Nephron progenitor cell (in vitro differentiated cells): ENCODE measurements at regions not wholly inside any gene's neighbourhood (a gene's known extent, or its start where the extent isn't known, plus 50 kb on each side); places are given as distances from the start of the nearest gene placed in this dataset.
"Not testable (repeated sequence)": the region's sequence is repeated elsewhere in the genome, so short reads cannot be mapped to it uniquely, and the experiment has no call there.

Experiments
- DNase-seq: peaks from one replicate; pipeline ENCODE4 v3.0.0; 2021
- H3K27ac Mint-ChIP-seq: 2 replicates; pipeline ENCODE4 v1.8.0; 2021; ENCODE audit warnings: mild to moderate bottlenecking, moderate library complexity, mixed read lengths
- H3K27me3 Mint-ChIP-seq: 2 replicates; pipeline ENCODE4 v1.8.0; 2021; ENCODE audit warnings: mild to moderate bottlenecking, low read depth, mixed read lengths; ENCODE audit not compliant: poor library complexity
- H3K36me3 Mint-ChIP-seq: 2 replicates; pipeline ENCODE4 v1.8.0; 2021; ENCODE audit warnings: low read depth, mixed read lengths
- H3K4me1 Mint-ChIP-seq: 2 replicates; pipeline ENCODE4 v1.8.0; 2021; ENCODE audit warnings: mixed read lengths
- H3K4me3 Mint-ChIP-seq: 2 replicates; pipeline ENCODE4 v1.8.0; 2021; ENCODE audit warnings: mild to moderate bottlenecking, moderate library complexity, mixed read lengths
- H3K9me3 Mint-ChIP-seq: 2 replicates; pipeline ENCODE4 v1.8.0; 2021; ENCODE audit warnings: mild to moderate bottlenecking, moderate library complexity, mixed read lengths
- TF ChIP-seq, protein P1 (sequence below): fragments of 200-600 bp; sonication (generic); IDR thresholded peaks from 2 replicates; pipeline ENCODE4 v1.5.0; 2021; ENCODE audit warnings: antibody characterized with exemption

DNA sequence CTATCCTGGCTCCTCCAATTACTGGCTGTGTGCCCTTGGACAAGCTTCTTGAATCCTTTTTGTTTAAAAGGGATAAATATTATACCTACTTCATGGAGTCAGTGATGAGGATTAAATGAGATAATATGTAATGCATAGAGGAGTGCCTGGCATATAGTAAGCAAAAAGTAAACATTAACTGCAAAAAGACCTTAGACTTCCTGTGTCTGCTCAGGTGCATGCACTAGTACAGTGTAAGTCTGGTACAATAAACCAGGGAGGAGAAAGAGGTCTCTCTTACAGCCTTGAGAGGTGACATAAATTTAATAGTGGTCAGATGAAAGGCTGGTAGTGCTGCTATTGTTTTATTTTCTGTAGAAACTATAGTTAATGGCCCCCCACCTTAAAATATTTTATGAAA, 305.2 kb upstream of the MIS18BP1 start:
- Mint-ChIP-seq H3K27ac (no peak overlapping the region), H3K27me3 (no peaks in the 10 kb centered on the region), H3K9me3 (no peaks in the 10 kb centered on the region), H3K4me1 (peaks cover 10% of the 10 kb centered on the region), H3K4me3 (no peak overlapping the region), H3K36me3 (no peaks in the 10 kb centered on the region)
- DNase-seq = no peak
- TF ChIP-seq, protein P1, sequence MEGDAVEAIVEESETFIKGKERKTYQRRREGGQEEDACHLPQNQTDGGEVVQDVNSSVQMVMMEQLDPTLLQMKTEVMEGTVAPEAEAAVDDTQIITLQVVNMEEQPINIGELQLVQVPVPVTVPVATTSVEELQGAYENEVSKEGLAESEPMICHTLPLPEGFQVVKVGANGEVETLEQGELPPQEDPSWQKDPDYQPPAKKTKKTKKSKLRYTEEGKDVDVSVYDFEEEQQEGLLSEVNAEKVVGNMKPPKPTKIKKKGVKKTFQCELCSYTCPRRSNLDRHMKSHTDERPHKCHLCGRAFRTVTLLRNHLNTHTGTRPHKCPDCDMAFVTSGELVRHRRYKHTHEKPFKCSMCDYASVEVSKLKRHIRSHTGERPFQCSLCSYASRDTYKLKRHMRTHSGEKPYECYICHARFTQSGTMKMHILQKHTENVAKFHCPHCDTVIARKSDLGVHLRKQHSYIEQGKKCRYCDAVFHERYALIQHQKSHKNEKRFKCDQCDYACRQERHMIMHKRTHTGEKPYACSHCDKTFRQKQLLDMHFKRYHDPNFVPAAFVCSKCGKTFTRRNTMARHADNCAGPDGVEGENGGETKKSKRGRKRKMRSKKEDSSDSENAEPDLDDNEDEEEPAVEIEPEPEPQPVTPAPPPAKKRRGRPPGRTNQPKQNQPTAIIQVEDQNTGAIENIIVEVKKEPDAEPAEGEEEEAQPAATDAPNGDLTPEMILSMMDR = no peak

DNA sequence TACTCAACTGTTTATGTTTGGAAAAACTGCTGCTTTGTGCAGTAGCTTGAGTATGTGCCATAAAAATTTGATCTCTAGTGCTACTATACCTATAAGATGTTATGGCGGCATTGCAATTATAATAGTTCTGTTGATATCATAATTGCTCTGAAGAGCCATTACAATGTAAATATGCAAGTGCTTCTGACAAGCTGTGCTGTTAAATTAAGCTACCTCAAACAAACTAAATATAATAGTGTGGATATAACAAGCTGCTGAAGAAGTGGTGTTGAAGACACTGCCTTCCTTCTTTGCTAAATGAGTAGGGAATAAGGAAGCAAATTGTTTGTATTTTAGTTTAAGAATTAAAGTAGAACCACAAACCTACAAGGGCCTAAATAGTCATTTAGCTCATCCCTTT, 301.0 kb upstream of the MIS18BP1 start:
- H3K27me3 Mint-ChIP-seq = no peaks in the 10 kb centered on the region
- no peak for DNase-seq
- TF ChIP-seq, protein P1 = no peak
- H3K36me3 Mint-ChIP-seq = peaks cover 11% of the 10 kb centered on the region
- peaks cover 34% of the 10 kb centered on the region for H3K9me3 Mint-ChIP-seq
- peaks cover 22% of the 10 kb centered on the region for H3K4me1 Mint-ChIP-seq
- no peak overlapping the region for H3K4me3 Mint-ChIP-seq
- H3K27ac Mint-ChIP-seq = no peak overlapping the region

DNA sequence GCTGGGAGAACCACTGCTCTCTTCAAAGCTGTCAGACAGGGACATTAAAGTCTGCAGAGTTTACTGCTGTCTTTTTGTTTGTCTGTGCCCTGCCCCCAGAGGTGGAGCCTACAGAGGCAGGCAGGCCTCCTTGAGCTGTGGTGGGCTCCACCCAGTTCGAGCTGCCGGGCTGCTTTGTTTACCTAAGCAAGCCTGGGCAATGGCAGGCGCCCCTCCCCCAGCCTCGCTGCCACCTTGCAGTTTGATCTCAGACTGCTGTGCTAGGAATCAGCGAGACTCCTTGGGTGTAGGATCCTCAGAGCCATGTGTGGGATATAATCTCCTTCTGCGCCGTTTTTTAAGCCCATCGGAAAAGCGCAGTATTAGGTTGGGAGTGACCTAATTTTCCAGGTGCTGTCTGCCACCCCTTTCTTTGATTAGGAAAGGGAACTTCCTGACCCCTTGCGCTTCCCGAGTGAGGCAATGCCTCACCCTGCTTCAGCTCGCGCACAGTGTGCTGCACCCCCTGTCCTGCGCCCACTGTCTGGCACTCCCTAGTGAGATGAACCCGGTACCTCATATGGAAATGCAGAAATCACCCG, 298.3 kb upstream of the MIS18BP1 start:
- not testable (repeated sequence) for H3K27me3 Mint-ChIP-seq
- Mint-ChIP-seq H3K36me3 (peaks cover 11% of the 10 kb centered on the region), H3K4me3 (peak overlapping the region; percentile 81), H3K9me3 (peaks cover 45% of the 10 kb centered on the region), H3K27ac (peak overlapping the region; percentile 88), H3K4me1 (peaks cover 12% of the 10 kb centered on the region)
- peak; percentile 11 for DNase-seq

DNA sequence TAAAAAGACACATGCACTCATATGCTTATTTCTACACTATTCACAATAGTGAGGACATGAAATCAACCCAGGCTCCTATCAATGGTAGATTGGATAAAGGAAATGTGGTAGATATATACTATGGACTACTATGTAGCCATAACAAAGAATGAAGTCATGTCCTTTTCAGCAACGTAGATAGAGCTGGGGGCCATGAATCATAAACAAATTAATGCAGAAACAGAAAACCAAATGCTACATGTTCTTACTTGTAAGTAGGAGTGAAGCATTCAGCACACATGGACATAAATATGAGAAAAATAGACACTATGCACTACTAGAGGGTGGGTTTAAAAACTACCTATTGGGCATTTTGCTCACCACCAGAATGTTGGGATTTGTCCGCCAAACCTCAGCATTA, 278.0 kb upstream of the MIS18BP1 start:
- Mint-ChIP-seq H3K36me3 (peaks cover 10% of the 10 kb centered on the region), H3K27ac (no peak overlapping the region), H3K4me1 (peaks cover 9% of the 10 kb centered on the region), H3K27me3 (no peaks in the 10 kb centered on the region), H3K4me3 (no peak overlapping the region), H3K9me3 (peaks cover 41% of the 10 kb centered on the region)
- DNase-seq = no peak
- TF ChIP-seq, protein P1 = no peak

DNA sequence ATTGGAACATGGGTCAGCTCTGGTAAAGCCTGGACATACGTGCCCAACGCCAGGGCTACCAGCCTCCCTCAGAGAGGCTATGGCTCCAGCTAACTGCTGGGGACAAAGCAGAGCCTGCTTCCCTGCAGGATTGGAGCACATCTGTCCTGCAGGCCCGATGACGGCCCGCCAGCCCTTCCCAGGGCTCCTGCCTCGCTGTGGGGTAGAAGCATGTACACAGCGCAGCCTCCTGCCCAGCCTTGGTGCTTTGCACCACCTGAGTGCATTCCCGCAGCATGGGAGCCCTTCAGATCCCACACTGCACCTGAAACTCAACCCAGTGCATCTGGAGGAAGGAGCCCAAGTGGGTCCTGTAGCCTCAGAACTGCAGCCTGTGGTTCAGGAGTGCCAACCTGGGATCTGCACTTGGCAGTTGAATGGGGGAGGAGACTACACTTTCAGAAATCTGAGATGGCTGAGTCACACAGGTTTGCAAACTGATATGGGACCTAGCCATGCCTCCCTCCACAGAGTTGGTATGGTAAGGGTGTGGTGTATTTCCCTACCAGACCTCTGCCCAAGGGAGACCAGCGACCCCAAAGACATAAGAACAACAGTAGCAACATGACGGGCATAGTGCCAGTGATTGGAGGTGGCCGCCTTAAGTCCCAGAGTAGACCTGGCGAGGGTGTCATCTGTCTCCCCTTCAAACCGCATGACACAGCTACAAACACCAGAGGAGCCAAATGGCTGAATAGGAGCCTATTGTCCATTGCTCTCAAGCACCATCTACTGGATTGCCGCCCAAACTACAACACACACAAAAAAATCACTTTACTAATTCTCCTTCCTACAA, 273.9 kb upstream of the MIS18BP1 start:
- TF ChIP-seq, protein P1 = peak; percentile 69
- peaks cover 18% of the 10 kb centered on the region for H3K9me3 Mint-ChIP-seq
- peak; percentile 47 for DNase-seq
- H3K27ac Mint-ChIP-seq = no peak overlapping the region
- H3K36me3 Mint-ChIP-seq = peaks cover 4% of the 10 kb centered on the region
- peaks cover 10% of the 10 kb centered on the region for H3K4me1 Mint-ChIP-seq
- H3K4me3 Mint-ChIP-seq = no peak overlapping the region
- no peaks in the 10 kb centered on the region for H3K27me3 Mint-ChIP-seq

DNA sequence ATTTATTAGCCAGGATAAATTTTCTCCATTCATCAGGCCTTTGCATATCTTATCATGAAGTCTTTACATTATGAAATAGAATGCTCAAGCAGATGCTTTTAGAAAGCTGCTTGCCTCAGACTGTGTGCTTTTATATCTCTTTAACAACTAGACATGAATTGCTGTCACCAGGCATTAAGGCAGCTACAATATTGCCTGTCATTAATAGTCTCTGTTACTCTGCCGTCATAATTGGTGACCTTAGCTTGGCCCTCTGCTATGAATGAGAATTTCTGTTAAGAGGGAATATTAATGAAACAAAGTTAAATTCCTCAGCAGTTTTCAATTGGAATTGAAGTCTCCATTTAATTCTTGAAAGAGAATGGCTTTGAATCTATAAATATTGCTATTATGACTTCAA, 266.8 kb upstream of the MIS18BP1 start:
- Mint-ChIP-seq H3K9me3 (peaks cover 2% of the 10 kb centered on the region), H3K4me1 (no peaks in the 10 kb centered on the region), H3K36me3 (no peaks in the 10 kb centered on the region), H3K27ac (no peak overlapping the region), H3K4me3 (no peak overlapping the region), H3K27me3 (no peaks in the 10 kb centered on the region)
- TF ChIP-seq, protein P1 = no peak
- DNase-seq = no peak
